PC-9 (cell line): ENCODE measurements at regions not wholly inside any gene's neighbourhood (a gene's known extent, or its start where the extent isn't known, plus 50 kb on each side); places are given as distances from the start of the nearest gene placed in this dataset.

Experiments used
- EZH2 ChIP-seq: fragments of 200-600 bp; sonication (generic); IDR thresholded peaks from 2 replicates; pipeline ENCODE4 v1.8.0; 2017; ENCODE audit warnings: antibody characterized with exemption, low read depth
- TF ChIP-seq, protein P1 (sequence below): fragments of 200-600 bp; sonication (generic); conservative IDR thresholded peaks from 2 replicates; pipeline ENCODE4 v1.6.1; 2017; ENCODE audit warnings: mixed run types, antibody characterized with exemption, mild to moderate bottlenecking, moderate library complexity

DNA sequence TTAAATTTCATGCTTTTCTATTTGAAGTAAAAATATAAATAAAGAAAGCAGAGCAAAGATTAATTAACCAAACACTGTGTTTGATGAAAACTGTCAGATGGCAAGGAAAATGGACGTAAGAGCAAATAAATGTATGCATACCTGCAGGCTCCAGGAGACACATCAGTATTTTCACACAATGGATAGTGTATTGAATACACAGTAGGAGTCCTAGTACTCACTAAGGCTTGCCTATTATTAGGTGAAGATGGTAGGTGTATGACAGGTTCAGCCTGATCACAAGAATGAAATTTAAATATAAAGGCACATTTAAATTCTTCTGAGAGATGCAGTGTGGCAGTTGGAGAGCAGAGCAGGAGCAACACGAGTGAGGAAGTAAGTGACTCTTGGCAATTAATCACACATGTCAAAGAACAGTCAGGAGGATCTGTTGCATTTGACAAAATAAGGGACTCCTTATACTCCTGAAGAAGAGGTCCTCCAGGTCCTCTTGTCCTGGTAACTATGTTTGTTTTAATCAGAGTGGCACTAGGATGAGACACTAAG lies 106.0 kb upstream of the NDST4 start:
- TF ChIP-seq, protein P1, sequence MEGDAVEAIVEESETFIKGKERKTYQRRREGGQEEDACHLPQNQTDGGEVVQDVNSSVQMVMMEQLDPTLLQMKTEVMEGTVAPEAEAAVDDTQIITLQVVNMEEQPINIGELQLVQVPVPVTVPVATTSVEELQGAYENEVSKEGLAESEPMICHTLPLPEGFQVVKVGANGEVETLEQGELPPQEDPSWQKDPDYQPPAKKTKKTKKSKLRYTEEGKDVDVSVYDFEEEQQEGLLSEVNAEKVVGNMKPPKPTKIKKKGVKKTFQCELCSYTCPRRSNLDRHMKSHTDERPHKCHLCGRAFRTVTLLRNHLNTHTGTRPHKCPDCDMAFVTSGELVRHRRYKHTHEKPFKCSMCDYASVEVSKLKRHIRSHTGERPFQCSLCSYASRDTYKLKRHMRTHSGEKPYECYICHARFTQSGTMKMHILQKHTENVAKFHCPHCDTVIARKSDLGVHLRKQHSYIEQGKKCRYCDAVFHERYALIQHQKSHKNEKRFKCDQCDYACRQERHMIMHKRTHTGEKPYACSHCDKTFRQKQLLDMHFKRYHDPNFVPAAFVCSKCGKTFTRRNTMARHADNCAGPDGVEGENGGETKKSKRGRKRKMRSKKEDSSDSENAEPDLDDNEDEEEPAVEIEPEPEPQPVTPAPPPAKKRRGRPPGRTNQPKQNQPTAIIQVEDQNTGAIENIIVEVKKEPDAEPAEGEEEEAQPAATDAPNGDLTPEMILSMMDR, result no peak
- no peak for TF ChIP-seq EZH2
